Spleen (tissue), 11 donors: ENCODE measurements at regions not wholly inside any gene's neighbourhood (a gene's known extent, or its start where the extent isn't known, plus 50 kb on each side); places are given as distances from the start of the nearest gene placed in this dataset.

Source experiments
- DNase-seq: peaks from one replicate; pipeline ENCODE4 v3.0.0-alpha.2; 2020
- H3K27ac ChIP-seq, 8 donors: fragments of 200-600 bp; sonication (generic) in 7 of 8; 1 replicate in 4 of 8; 2 replicates in 4 of 8; pipeline versions ENCODE4 v1.5.0 to v1.8.0; 2016 to 2021; ENCODE audit warnings: inconsistent platforms in 4 of 8, mild to moderate bottlenecking in 4 of 8, moderate library complexity in 1 of 8
- H3K27me3 ChIP-seq, 7 donors: fragments of 200-600 bp; sonication (generic) in 6 of 7; replicated peaks in 1 of 7; 1 replicate in 4 of 7; 2 replicates in 3 of 7; pipeline versions ENCODE4 v1.5.0 to v1.8.0; 2016 to 2021; ENCODE audit warnings: inconsistent platforms in 3 of 7, mild to moderate bottlenecking in 1 of 7
- H3K36me3 ChIP-seq, 6 donors: fragments of 200-600 bp; sonication (generic) in 5 of 6; 1 replicate in 4 of 6; 2 replicates in 2 of 6; pipeline versions ENCODE4 v1.5.0 to v1.8.0; 2016 to 2021; ENCODE audit warnings: inconsistent platforms in 2 of 6
- H3K4me1 ChIP-seq, 6 donors: fragments of 200-600 bp; sonication (generic) in 5 of 6; 1 replicate in 3 of 6; 2 replicates in 3 of 6; pipeline versions ENCODE4 v1.5.0 to v1.8.0; 2016 to 2021; ENCODE audit warnings: inconsistent platforms in 3 of 6
- H3K4me3 ChIP-seq, 8 donors: fragments of 200-600 bp; sonication (generic) in 7 of 8; 1 replicate in 4 of 8; 2 replicates in 4 of 8; pipeline versions ENCODE4 v1.5.0 to v1.8.0; 2016 to 2021; ENCODE audit warnings: inconsistent platforms in 4 of 8, mild to moderate bottlenecking in 4 of 8, moderate library complexity in 2 of 8
- H3K9me3 ChIP-seq, 8 donors: fragments of 200-600 bp; sonication (generic) in 7 of 8; 1 replicate in 4 of 8; 2 replicates in 4 of 8; pipeline versions ENCODE4 v1.5.0 to v1.8.0; 2016 to 2021; ENCODE audit warnings: inconsistent platforms in 4 of 8
- CTCF ChIP-seq, 11 experiments: fragments of 200-600 bp in 7 of 11; fragments of 450-650 bp in 4 of 11; sonication (generic) in 4 of 11; IDR thresholded peaks in 8 of 11; conservative IDR thresholded peaks in 3 of 11; 1 replicate in 7 of 11; 2 replicates in 4 of 11; pipeline versions ENCODE4 v1.4.0 to v1.8.0; 2016 to 2021; ENCODE audit warnings: antibody characterized with exemption in 11 of 11, inconsistent platforms in 4 of 11, mild to moderate bottlenecking in 1 of 11
- POLR2A ChIP-seq, 3 donors: fragments of 450-650 bp; IDR thresholded peaks; one replicate each; pipeline ENCODE4 v1.5.1; 2017; ENCODE audit warnings: antibody characterized with exemption in 3 of 3, mild to moderate bottlenecking in 1 of 3
- POLR2AphosphoS5 ChIP-seq, 3 donors: sonication (generic); formaldehyde crosslinking; IDR thresholded peaks; one replicate each; pipeline ENCODE4 v1.5.1; 2017; ENCODE audit warnings: antibody characterized with exemption in 3 of 3
- WGBS, 5 donors: extraction: QIAGEN DNeasy Blood & Tissue Kit in 3 of 5; methylation state at CpG; one replicate each; pipeline versions ENCODE4 v1.1.5 to v1.1.7; 2013 to 2018; 5-methylcytosine and 5-hydroxymethylcytosine counted together
- intact Hi-C: fragments of 100-400 bp; cut with DNase I; formaldehyde crosslinking; loops from one replicate; pipeline ENCODE4 v1.15.0; 2023; ENCODE audit warnings: low total_unique reads
- donor health status: healthy with polysubstance abuse.
- donor health status: DM: no; HTN: no; CAD: no; lungs with moderate emphysema.
- donor health status: DM: no; HTN: no; CAD: no.
- donor health status: Bipolar disorder and iron deficiency.
- donor health status: healthy.
- donor health status: DM: no; HTN: no; CAD: no.
- donor health status: DM: yes; HTN: yes; CAD: no.

GRCh38 chr15:35197754-35198153 lies 112.7 kb upstream of the NANOGP8 start:
- Histone ChIP-seq H3K4me1 (no peaks in the 10 kb centered on the region), H3K36me3 (no peaks in the 10 kb centered on the region), H3K9me3 (peaks cover 0 to 9% (median under 1%) of the 10 kb centered on the region in 8 donors), H3K27ac (no peak overlapping the region), H3K4me3 (no peak overlapping the region), H3K27me3 (no peaks in the 10 kb centered on the region)
- intact Hi-C loops = no loop called here
- TF ChIP-seq POLR2AphosphoS5 (IDR thresholded peaks at IDR 0.05) (no peak), POLR2A (IDR thresholded peaks at IDR 0.05) (no peak)
- no peak for DNase-seq
- WGBS, 5 donors = 54 to 64% (median 62%) methylated on average over 1 of the region's 1 CpG

- Histone ChIP-seq H3K27ac (no peak overlapping the region), H3K4me3 (no peak overlapping the region), H3K36me3 (no peaks in the 10 kb centered on the region), H3K4me1 (no peaks in the 10 kb centered on the region), H3K9me3 (peaks cover 0 to 14% (median 5%) of the 10 kb centered on the region in 8 donors), H3K27me3 (no peaks in the 10 kb centered on the region)
- intact Hi-C loops = no loop called here
- DNase-seq = no peak
- TF ChIP-seq POLR2AphosphoS5 (IDR thresholded peaks at IDR 0.05) (no peak), POLR2A (IDR thresholded peaks at IDR 0.05) (no peak), CTCF (IDR thresholded peaks at IDR 0.05 in 8 of 11, conservative IDR thresholded peaks at IDR 0.05 in 3 of 11) (no peak)
Observed at GRCh38 chr15:35197306-35197705, 112.2 kb upstream of the NANOGP8 start.

- Histone ChIP-seq H3K9me3 (peaks cover 5 to 24% (median 15%) of the 10 kb centered on the region in 8 donors), H3K36me3 (no peaks in the 10 kb centered on the region), H3K4me3 (no peak overlapping the region), H3K4me1 (no peaks in the 10 kb centered on the region), H3K27ac (no peak overlapping the region), H3K27me3 (no peaks in the 10 kb centered on the region)
- no peak for DNase-seq
- no peak for TF ChIP-seq CTCF (IDR thresholded peaks at IDR 0.05 in 8 of 11, conservative IDR thresholded peaks at IDR 0.05 in 3 of 11)
- no peak for TF ChIP-seq POLR2A (IDR thresholded peaks at IDR 0.05)
- TF ChIP-seq POLR2AphosphoS5 (IDR thresholded peaks at IDR 0.05) = no peak
- intact Hi-C loops = no loop called here
- 85 to 94% (median 88%) methylated on average over 5 of the region's 5 CpGs for WGBS, 5 donors
Observed at GRCh38 chr15:35196273-35196672, 111.2 kb upstream of the NANOGP8 start.

GRCh38 chr15:35195649-35196048 lies 110.6 kb upstream of the NANOGP8 start:
- WGBS, 5 donors = 89 to 100% (median 93%) methylated on average over 3 of the region's 3 CpGs
- TF ChIP-seq POLR2AphosphoS5 (IDR thresholded peaks at IDR 0.05) = no peak
- TF ChIP-seq CTCF (IDR thresholded peaks at IDR 0.05 in 8 of 11, conservative IDR thresholded peaks at IDR 0.05 in 3 of 11) = no peak
- no peak for TF ChIP-seq POLR2A (IDR thresholded peaks at IDR 0.05)

GRCh38 chr15:35195031-35195430 lies 109.9 kb upstream of the NANOGP8 start:
- no peak for DNase-seq
- Histone ChIP-seq H3K4me1 (no peaks in the 10 kb centered on the region), H3K4me3 (no peak overlapping the region), H3K9me3 (peaks cover 5 to 35% (median 21%) of the 10 kb centered on the region in 8 donors), H3K27ac (no peak overlapping the region), H3K27me3 (no peaks in the 10 kb centered on the region), H3K36me3 (no peaks in the 10 kb centered on the region)
- intact Hi-C loops = no loop called here
- no peak for TF ChIP-seq CTCF (IDR thresholded peaks at IDR 0.05 in 8 of 11, conservative IDR thresholded peaks at IDR 0.05 in 3 of 11)
- 65 to 86% (median 77%) methylated on average over 1 of the region's 1 CpG for WGBS, 5 donors

More at GRCh38 chr15:35195649-35196048, 110.6 kb upstream of the NANOGP8 start:
- Histone ChIP-seq H3K27ac (no peak overlapping the region), H3K36me3 (no peaks in the 10 kb centered on the region), H3K4me1 (no peaks in the 10 kb centered on the region), H3K4me3 (no peak overlapping the region), H3K27me3 (no peaks in the 10 kb centered on the region), H3K9me3 (peaks cover 5 to 29% (median 21%) of the 10 kb centered on the region in 8 donors)
- no peak for DNase-seq
- intact Hi-C loops = no loop called here
